ENCODE measurements at regions not wholly inside any gene's neighbourhood (a gene's known extent, or its start where the extent isn't known, plus 50 kb on each side); places are given as distances from the start of the nearest gene placed in this dataset.

- no peak overlapping the region for H3K27ac ChIP-seq
- H3K36me3 ChIP-seq: no peaks in the 10 kb centered on the region
- peak in 4 of 5 donors; percentile 17 to 65 (median 33) for DNase-seq
- 18 to 25% (median 24%) methylated on average over 5 of the region's 5 CpGs for WGBS, 3 donors
- TF ChIP-seq EP300 (IDR thresholded peaks at IDR 0.05) (no peak), CTCF (IDR thresholded peaks at IDR 0.05) (no peak), POLR2A (IDR thresholded peaks at IDR 0.05) (no peak)
- intact Hi-C loops (cut with DNase I): no loop called here
- peaks cover 2% of the 10 kb centered on the region for H3K4me1 ChIP-seq (ENCODE audit: insufficient read depth)
- H3K4me3 ChIP-seq: no peak overlapping the region
- no peaks in the 10 kb centered on the region for H3K9me3 ChIP-seq
- no peaks in the 10 kb centered on the region for H3K27me3 ChIP-seq
Observed at GRCh38 chr12:105820429-105821125, 318.2 kb downstream of the NUAK1 start.

- no peak for DNase-seq
- Histone ChIP-seq H3K27me3 (no peaks in the 10 kb centered on the region), H3K27ac (no peak overlapping the region), H3K4me3 (no peak overlapping the region), H3K4me1 (ENCODE audit: insufficient read depth) (peaks cover 2% of the 10 kb centered on the region), H3K36me3 (no peaks in the 10 kb centered on the region), H3K9me3 (no peaks in the 10 kb centered on the region)
- intact Hi-C loops (cut with DNase I): no loop called here
- TF ChIP-seq POLR2A (IDR thresholded peaks at IDR 0.05) (no peak), EP300 (IDR thresholded peaks at IDR 0.05) (no peak), CTCF (IDR thresholded peaks at IDR 0.05) (no peak)
- 56 to 61% (median 60%) methylated on average over 11 of the region's 11 CpGs for WGBS, 3 donors
Observed at GRCh38 chr12:105822131-105823105, 316.3 kb downstream of the NUAK1 start.

GRCh38 chr12:105823810-105824209, 314.9 kb downstream of the NUAK1 start:
- DNase-seq: no peak
- no peak for TF ChIP-seq POLR2A (IDR thresholded peaks at IDR 0.05)
- no peak for TF ChIP-seq EP300 (IDR thresholded peaks at IDR 0.05)
- no peak for TF ChIP-seq CTCF (IDR thresholded peaks at IDR 0.05)
- Histone ChIP-seq H3K27me3 (no peaks in the 10 kb centered on the region), H3K36me3 (no peaks in the 10 kb centered on the region), H3K4me1 (ENCODE audit: insufficient read depth) (peaks cover 2% of the 10 kb centered on the region), H3K4me3 (no peak overlapping the region), H3K9me3 (no peaks in the 10 kb centered on the region), H3K27ac (no peak overlapping the region)
- 90 to 96% (median 95%) methylated on average over 3 of the region's 3 CpGs for WGBS, 3 donors
- intact Hi-C loops (cut with DNase I): no loop called here

- TF ChIP-seq CTCF (IDR thresholded peaks at IDR 0.05) (no peak), POLR2A (IDR thresholded peaks at IDR 0.05) (no peak), EP300 (IDR thresholded peaks at IDR 0.05) (no peak)
- no peaks in the 10 kb centered on the region for H3K27me3 ChIP-seq
- intact Hi-C loops (cut with DNase I): no loop called here
- H3K9me3 ChIP-seq: no peaks in the 10 kb centered on the region
- H3K4me1 ChIP-seq (ENCODE audit: insufficient read depth): peaks cover 2% of the 10 kb centered on the region
- H3K27ac ChIP-seq: no peak overlapping the region
- no peak overlapping the region for H3K4me3 ChIP-seq
- DNase-seq: no peak
- no peaks in the 10 kb centered on the region for H3K36me3 ChIP-seq
- 87 to 98% (median 88%) methylated on average over 5 of the region's 5 CpGs for WGBS, 3 donors
Observed at GRCh38 chr12:105825141-105825540, 313.6 kb downstream of the NUAK1 start.

Data from ovary (tissue), 7 donors.